ENCODE measurements at regions not wholly inside any gene's neighbourhood (a gene's known extent, or its start where the extent isn't known, plus 50 kb on each side); places are given as distances from the start of the nearest gene placed in this dataset.

DNA sequence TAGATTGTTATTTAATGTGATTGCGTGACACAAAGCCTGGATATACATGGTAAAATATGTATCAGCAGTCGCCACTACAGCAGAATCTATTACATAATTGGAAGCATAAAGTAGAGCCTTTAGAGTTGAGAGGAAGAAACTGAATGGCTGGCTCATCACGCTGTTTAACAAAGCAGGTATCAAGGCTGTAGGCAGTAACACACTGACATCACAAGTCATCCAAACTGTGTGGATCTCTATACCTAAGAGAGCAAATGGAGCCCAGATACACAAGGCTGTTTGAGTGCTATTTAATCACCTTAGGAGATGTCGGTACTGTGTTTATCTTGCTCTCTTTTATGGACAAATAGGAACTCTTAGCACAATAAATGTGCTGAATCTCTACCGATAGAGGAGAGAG, 864.4 kb downstream of the VGLL3 start (continued):
- TF ChIP-seq, protein P1, sequence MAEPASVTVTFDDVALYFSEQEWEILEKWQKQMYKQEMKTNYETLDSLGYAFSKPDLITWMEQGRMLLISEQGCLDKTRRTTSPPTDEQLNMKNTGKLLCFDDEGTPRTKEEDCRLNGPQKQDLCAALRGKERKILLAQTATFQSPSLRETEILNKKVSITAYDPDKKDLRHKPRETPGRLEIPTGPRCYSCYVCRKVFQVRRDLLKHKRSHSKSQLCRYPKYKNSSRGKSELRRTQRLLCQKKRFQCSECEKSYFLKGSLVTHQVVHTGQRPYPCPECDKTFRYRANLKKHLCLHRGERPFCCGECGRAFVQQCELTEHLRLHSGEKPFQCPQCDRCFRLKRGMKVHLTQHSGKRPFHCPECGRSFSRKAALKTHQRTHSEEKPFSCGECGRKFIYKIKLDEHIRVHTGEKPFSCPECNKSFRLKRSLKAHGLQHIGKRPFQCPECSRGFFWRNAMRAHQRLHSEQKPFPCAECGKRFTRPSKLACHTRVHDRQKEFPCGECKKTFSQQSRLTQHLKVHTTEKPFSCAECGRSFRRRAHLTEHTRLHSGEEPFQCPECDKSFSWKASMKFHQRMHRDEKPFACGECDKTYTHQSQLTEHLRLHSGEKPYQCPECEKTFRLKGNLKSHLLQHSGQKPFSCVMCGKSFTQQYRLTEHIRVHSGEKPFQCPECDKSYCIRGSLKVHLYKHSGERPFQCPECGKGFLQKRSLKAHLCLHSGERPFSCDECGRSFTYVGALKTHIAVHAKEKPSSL (CRISPR knock-in tag; conservative IDR thresholded peaks at IDR 0.05): no peak
- TF ChIP-seq ZNF121 (CRISPR knock-in tag; IDR thresholded peaks at IDR 0.05) (no peak), GABPB1 (CRISPR knock-in tag; IDR thresholded peaks at IDR 0.05) (no peak), RORB (CRISPR knock-in tag; IDR thresholded peaks at IDR 0.05) (no peak)
- TF ChIP-seq, protein P2, sequence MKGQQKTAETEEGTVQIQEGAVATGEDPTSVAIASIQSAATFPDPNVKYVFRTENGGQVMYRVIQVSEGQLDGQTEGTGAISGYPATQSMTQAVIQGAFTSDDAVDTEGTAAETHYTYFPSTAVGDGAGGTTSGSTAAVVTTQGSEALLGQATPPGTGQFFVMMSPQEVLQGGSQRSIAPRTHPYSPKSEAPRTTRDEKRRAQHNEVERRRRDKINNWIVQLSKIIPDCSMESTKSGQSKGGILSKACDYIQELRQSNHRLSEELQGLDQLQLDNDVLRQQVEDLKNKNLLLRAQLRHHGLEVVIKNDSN (CRISPR knock-in tag; IDR thresholded peaks at IDR 0.05): no peak
- TF ChIP-seq, protein P3, sequence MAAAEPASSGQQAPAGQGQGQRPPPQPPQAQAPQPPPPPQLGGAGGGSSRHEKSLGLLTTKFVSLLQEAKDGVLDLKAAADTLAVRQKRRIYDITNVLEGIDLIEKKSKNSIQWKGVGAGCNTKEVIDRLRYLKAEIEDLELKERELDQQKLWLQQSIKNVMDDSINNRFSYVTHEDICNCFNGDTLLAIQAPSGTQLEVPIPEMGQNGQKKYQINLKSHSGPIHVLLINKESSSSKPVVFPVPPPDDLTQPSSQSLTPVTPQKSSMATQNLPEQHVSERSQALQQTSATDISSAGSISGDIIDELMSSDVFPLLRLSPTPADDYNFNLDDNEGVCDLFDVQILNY (CRISPR knock-in tag; IDR thresholded peaks at IDR 0.05): no peak
- TF ChIP-seq, protein P4, sequence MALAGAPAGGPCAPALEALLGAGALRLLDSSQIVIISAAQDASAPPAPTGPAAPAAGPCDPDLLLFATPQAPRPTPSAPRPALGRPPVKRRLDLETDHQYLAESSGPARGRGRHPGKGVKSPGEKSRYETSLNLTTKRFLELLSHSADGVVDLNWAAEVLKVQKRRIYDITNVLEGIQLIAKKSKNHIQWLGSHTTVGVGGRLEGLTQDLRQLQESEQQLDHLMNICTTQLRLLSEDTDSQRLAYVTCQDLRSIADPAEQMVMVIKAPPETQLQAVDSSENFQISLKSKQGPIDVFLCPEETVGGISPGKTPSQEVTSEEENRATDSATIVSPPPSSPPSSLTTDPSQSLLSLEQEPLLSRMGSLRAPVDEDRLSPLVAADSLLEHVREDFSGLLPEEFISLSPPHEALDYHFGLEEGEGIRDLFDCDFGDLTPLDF (CRISPR knock-in tag; IDR thresholded peaks at IDR 0.05): no peak

All from WTC11 (cell line).